Tibial artery (tissue), 4 donors: ENCODE measurements at regions not wholly inside any gene's neighbourhood (a gene's known extent, or its start where the extent isn't known, plus 50 kb on each side); places are given as distances from the start of the nearest gene placed in this dataset.

Source experiments
- DNase-seq, 2 donors: peaks; one replicate each; pipeline ENCODE4 v3.0.0-alpha.2; 2019
- H3K27ac ChIP-seq, 2 donors: fragments of 200-600 bp; sonication (generic) in 1 of 2; 1 replicate in 1 of 2; 2 replicates in 1 of 2; pipeline ENCODE4 v1.5.1; 2018 to 2019; ENCODE audit warnings: mild to moderate bottlenecking in 1 of 2
- H3K27me3 ChIP-seq, 2 donors: fragments of 200-600 bp; sonication (generic) in 1 of 2; one replicate each; pipeline versions ENCODE4 v1.5.1 to v1.6.0; 2016 to 2019
- H3K36me3 ChIP-seq, 3 donors: fragments of 200-600 bp; sonication (generic) in 2 of 3; one replicate each; pipeline ENCODE4 v1.5.1; 2016 to 2019; ENCODE audit warnings: mild to moderate bottlenecking in 2 of 3
- H3K4me1 ChIP-seq, 4 donors: fragments of 200-600 bp; sonication (generic) in 2 of 4; 1 replicate in 3 of 4; 2 replicates in 1 of 4; pipeline ENCODE4 v1.5.1; 2016 to 2019
- H3K4me3 ChIP-seq, 2 donors: fragments of 200-600 bp; sonication (generic) in 1 of 2; 1 replicate in 1 of 2; 2 replicates in 1 of 2; pipeline ENCODE4 v1.5.1; 2018 to 2019; ENCODE audit warnings: mild to moderate bottlenecking in 2 of 2
- H3K9me3 ChIP-seq, 3 donors: fragments of 200-600 bp; sonication (generic) in 1 of 3; one replicate each; pipeline ENCODE4 v1.5.1; 2016 to 2019
- CTCF ChIP-seq, 2 experiments: fragments of 200-600 bp in 1 of 2; fragments of 450-650 bp in 1 of 2; IDR thresholded peaks; one replicate each; pipeline ENCODE4 v1.5.1; 2017 to 2019; ENCODE audit warnings: antibody characterized with exemption in 2 of 2, mild to moderate bottlenecking in 1 of 2, moderate library complexity in 1 of 2
- intact Hi-C: fragments of 100-400 bp; cut with DNase I; formaldehyde crosslinking; loops from one replicate; pipeline ENCODE4 v1.15.0; 2023; ENCODE audit warnings: low total_unique reads

- H3K4me1 ChIP-seq, result peaks cover 0 to 95% (median 84%) of the 10 kb centered on the region in 4 donors
- H3K27ac ChIP-seq, result peak overlapping the region; percentile 73 to 81
- no peak for DNase-seq
- no peaks in the 10 kb centered on the region for H3K36me3 ChIP-seq
- no peaks in the 10 kb centered on the region for H3K27me3 ChIP-seq
- H3K9me3 ChIP-seq, result no peaks in the 10 kb centered on the region
- TF ChIP-seq CTCF (IDR thresholded peaks at IDR 0.05), result no peak
- no peak overlapping the region for H3K4me3 ChIP-seq
- intact Hi-C loops, result no loop called here
Measured at GRCh38 chr16:85374571-85374872, 238.6 kb upstream of the GSE1 start.

GRCh38 chr16:85375282-85375681 lies 237.8 kb upstream of the GSE1 start:
- peak overlapping the region; percentile 73 to 81 for H3K27ac ChIP-seq
- peaks cover 0 to 93% (median 76%) of the 10 kb centered on the region in 4 donors for H3K4me1 ChIP-seq

GRCh38 chr16:85376292-85377095 lies 236.6 kb upstream of the GSE1 start:
- intact Hi-C loops, result no loop called here
- peaks cover 0 to 81% (median 65%) of the 10 kb centered on the region in 4 donors for H3K4me1 ChIP-seq
- H3K4me3 ChIP-seq, result peak overlapping the region in 1 of 2 donors; percentile 13
- no peaks in the 10 kb centered on the region for H3K36me3 ChIP-seq
- no peaks in the 10 kb centered on the region for H3K27me3 ChIP-seq
- peak overlapping the region; percentile 73 to 81 for H3K27ac ChIP-seq
- no peak for TF ChIP-seq CTCF (IDR thresholded peaks at IDR 0.05)
- DNase-seq, result peak; percentile 60 to 89
- H3K9me3 ChIP-seq, result no peaks in the 10 kb centered on the region

More at GRCh38 chr16:85375282-85375681, 237.8 kb upstream of the GSE1 start:
- intact Hi-C loops, result no loop called here
- no peak for DNase-seq
- Histone ChIP-seq H3K9me3 (no peaks in the 10 kb centered on the region), H3K36me3 (no peaks in the 10 kb centered on the region), H3K4me3 (no peak overlapping the region), H3K27me3 (no peaks in the 10 kb centered on the region)
- no peak for TF ChIP-seq CTCF (IDR thresholded peaks at IDR 0.05)

GRCh38 chr16:85377388-85378144 lies 235.6 kb upstream of the GSE1 start:
- no peak overlapping the region for H3K4me3 ChIP-seq
- peak overlapping the region; percentile 73 to 81 for H3K27ac ChIP-seq
- H3K36me3 ChIP-seq, result no peaks in the 10 kb centered on the region
- peaks cover 0 to 75% (median 54%) of the 10 kb centered on the region in 4 donors for H3K4me1 ChIP-seq
- no peak for TF ChIP-seq CTCF (IDR thresholded peaks at IDR 0.05)
- no peaks in the 10 kb centered on the region for H3K9me3 ChIP-seq
- intact Hi-C loops, result no loop called here
- H3K27me3 ChIP-seq, result no peaks in the 10 kb centered on the region
- no peak for DNase-seq

GRCh38 chr16:85378145-85379040 lies 234.7 kb upstream of the GSE1 start:
- peaks cover 0 to 67% (median 47%) of the 10 kb centered on the region in 4 donors for H3K4me1 ChIP-seq

More at GRCh38 chr16:85378145-85379040, 234.7 kb upstream of the GSE1 start:
- no peak for DNase-seq
- H3K9me3 ChIP-seq, result no peaks in the 10 kb centered on the region
- no peaks in the 10 kb centered on the region for H3K36me3 ChIP-seq
- TF ChIP-seq CTCF (IDR thresholded peaks at IDR 0.05), result no peak
- no peak overlapping the region for H3K4me3 ChIP-seq
- H3K27ac ChIP-seq, result peak overlapping the region; percentile 73 to 81
- H3K27me3 ChIP-seq, result no peaks in the 10 kb centered on the region
- intact Hi-C loops, result no loop called here
